ENCODE measurements at regions not wholly inside any gene's neighbourhood (a gene's known extent, or its start where the extent isn't known, plus 50 kb on each side); places are given as distances from the start of the nearest gene placed in this dataset.

DNA sequence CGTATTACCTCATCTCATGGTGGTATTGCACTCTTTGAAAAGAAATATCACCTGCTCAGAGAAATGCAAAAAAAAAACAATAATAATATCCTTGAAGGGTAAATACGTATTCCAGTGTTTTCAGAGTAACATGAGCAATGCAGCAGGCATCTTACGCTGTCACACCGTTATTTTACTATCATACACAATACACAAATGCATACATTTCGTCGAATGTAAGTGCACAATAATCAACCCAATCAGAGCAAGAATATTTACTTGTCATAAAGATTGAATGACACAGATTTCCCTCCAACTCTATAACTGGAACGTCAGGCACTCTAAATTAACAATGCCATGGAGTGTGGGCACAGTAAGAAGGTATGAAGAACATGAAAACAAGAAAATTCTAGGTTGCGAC is 1050.1 kb downstream of the PLA2G4A start:
- TF ChIP-seq, protein P1, sequence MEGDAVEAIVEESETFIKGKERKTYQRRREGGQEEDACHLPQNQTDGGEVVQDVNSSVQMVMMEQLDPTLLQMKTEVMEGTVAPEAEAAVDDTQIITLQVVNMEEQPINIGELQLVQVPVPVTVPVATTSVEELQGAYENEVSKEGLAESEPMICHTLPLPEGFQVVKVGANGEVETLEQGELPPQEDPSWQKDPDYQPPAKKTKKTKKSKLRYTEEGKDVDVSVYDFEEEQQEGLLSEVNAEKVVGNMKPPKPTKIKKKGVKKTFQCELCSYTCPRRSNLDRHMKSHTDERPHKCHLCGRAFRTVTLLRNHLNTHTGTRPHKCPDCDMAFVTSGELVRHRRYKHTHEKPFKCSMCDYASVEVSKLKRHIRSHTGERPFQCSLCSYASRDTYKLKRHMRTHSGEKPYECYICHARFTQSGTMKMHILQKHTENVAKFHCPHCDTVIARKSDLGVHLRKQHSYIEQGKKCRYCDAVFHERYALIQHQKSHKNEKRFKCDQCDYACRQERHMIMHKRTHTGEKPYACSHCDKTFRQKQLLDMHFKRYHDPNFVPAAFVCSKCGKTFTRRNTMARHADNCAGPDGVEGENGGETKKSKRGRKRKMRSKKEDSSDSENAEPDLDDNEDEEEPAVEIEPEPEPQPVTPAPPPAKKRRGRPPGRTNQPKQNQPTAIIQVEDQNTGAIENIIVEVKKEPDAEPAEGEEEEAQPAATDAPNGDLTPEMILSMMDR (IDR thresholded peaks at IDR 0.05; ENCODE audit: low read depth, low read length): no peak
- no peak for DNase-seq (ENCODE audit: extremely low read depth, low read depth)

DNA sequence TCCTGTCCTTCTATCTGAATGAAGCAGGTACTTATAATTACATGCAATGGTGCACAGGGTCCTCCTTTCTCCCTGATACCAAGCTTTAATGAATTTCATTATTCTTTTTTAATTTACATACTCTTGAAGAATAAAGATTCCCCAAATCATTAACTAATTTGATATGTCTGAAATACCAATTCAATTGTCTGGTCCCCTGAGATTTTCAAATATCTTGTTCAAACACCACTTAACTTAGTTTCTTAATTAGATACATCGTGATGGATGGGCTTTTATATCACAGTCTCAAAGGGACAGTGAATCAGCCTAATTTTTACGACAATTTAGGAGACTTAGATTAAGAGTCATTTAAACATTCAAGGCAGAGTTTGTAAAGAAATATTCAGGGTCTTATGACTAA is 1054.6 kb downstream of the PLA2G4A start:
- TF ChIP-seq, protein P1 (IDR thresholded peaks at IDR 0.05; ENCODE audit: low read depth, low read length): no peak
- DNase-seq (ENCODE audit: extremely low read depth, low read depth): no peak

DNA sequence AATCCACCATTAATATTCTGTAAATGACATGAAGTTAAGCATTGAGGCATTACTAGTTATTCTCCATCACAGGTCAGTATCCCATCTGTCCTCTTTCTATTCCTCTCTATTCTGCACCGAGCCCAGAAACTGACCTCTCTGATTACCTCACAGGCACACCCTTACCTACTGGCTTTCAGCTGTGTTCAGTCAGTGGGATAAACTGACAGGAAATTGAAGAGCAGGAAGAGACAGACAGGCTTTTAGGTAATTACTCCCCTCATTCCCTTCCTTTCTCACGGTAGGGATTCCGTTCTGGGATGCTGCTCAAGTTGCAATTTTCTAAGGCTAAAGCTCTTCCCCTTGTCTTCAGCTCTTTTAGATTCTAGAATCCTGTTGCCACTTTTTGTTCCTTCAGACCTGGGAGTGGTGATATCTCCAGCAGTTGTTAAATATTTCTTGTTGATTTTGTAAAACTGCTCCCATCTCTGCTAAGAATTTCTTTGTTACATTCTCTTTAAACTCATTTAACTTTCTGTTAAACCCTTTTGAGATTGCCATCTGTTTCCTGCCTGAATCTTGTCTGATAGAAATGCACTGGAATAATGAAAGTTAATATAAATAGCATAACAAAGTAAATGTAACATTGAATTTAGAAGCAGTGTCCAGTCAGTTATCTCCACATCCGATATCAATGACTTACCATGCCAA is 1063.4 kb downstream of the PLA2G4A start:
- TF ChIP-seq, protein P1 (IDR thresholded peaks at IDR 0.05; ENCODE audit: low read depth, low read length): no peak
- no peak for DNase-seq (ENCODE audit: extremely low read depth, low read depth)

DNA sequence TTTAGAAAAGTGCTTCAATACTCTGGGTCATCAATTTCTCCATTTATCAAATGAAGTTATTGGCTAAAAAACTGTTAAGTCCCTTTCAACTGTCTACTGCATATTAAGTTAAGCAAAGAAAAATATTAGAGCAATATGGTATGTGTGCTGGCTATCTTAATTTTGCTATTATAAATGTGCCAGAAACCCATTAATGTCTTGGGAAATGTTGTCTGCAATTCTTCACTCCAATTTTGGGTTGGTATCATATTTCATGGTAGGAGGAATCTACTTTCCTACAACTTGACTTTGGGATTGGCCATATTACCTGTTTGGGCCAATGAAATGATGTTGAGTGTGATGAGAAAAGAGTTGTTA is 1063.9 kb downstream of the PLA2G4A start:
- TF ChIP-seq, protein P1 (IDR thresholded peaks at IDR 0.05; ENCODE audit: low read depth, low read length): no peak
- DNase-seq (ENCODE audit: extremely low read depth, low read depth): no peak

DNA sequence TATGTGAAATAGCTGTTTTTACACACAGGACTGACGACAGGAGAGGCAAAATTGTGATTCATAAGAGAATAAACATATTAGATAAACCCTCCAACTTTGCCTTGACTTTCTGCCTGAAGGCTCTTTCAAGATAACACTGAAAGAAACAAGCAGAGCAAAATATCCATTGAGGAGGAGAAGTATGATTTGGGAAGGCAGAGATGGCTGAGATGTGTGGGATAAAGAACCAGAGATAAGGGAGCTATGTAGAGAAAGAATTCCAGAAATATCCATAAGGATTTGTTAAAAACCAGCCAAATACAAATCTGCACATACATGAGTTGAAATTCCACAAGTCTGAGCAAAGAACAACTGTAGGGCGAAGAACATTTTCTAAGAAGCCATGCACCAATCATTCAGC is 1064.7 kb downstream of the PLA2G4A start:
- DNase-seq (ENCODE audit: extremely low read depth, low read depth): no peak
- TF ChIP-seq, protein P1 (IDR thresholded peaks at IDR 0.05; ENCODE audit: low read depth, low read length): no peak

DNA sequence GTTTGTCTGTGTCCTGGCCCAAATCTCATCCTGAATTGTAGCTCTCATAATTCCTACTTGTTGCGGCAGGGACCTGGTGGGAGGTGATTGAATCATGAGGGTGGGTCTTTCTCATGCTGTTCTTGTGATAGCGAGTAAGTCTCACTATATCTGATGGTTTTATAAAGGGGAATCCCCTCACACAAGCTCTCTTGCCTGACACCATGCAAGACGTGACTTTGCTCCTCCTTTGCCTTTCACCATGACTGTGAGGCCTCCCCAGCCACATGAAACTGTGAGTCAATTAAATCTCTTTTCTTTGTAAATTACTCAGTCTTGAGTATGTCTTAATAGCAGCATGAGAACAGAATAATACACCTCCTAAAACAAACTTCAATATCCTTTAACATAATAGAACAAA is 1065.6 kb downstream of the PLA2G4A start:
- TF ChIP-seq, protein P1 (IDR thresholded peaks at IDR 0.05; ENCODE audit: low read depth, low read length): no peak
- no peak for DNase-seq (ENCODE audit: extremely low read depth, low read depth)

DNA sequence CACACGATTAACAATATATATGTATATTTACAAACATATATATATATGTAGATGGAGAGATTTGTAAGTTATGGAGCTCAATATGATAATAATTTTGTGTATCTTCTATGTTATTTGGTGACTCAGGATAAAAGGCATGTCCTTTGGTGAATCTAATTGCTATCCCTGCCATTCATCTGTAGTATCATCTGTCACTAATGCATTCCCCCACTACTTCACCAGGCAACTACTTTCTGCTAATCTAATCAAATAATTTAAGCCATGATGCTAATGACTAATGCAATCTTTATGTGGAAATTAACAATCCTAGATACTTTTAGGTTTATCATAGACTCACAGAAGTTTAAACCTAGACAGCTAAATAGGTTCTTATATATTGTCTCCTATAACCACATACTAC is 1074.5 kb downstream of the PLA2G4A start:
- DNase-seq (ENCODE audit: extremely low read depth, low read depth): no peak
- TF ChIP-seq, protein P1 (IDR thresholded peaks at IDR 0.05; ENCODE audit: low read depth, low read length): no peak
